Panc1 (cell line): ENCODE measurements at regions not wholly inside any gene's neighbourhood (a gene's known extent, or its start where the extent isn't known, plus 50 kb on each side); places are given as distances from the start of the nearest gene placed in this dataset.

Source experiments
- ATAC-seq: fragments of 200-7000 bp; cut with Tn5 transposase; 2 replicates; pipeline ENCODE4 v1.9.1; 2020; ENCODE audit warnings: mild to moderate bottlenecking, moderate library complexity
- BruUV-seq: library from RNA; stranded (reverse); fragments of 400-500 nt; replicated peaks from 2 replicates; lab custom pipeline; 2021; lab: Mats Ljungman, UMichigan
- CTCF ChIA-PET: fragments of 300-600 bp; sonication (Branson Sonifier 250); formaldehyde crosslinking; loops from one replicate; lab custom pipeline; 2022; ENCODE audit warnings: antibody characterized with exemption; lab: Charles Lee
- POLR2A ChIA-PET: fragments of 300-600 bp; sonication (Branson Sonifier 250); formaldehyde crosslinking; loops from one replicate; lab custom pipeline; 2022; ENCODE audit warnings: antibody characterized with exemption; lab: Charles Lee
- DNase-seq: peaks from one replicate; pipeline ENCODE4 v3.0.0-alpha.2; 2010; ENCODE audit warnings: low read depth, low spot score
- H3K27ac ChIP-seq: 2 replicates; pipeline ENCODE4 v1.5.1; 2011; ENCODE audit warnings: mild to moderate bottlenecking, low read length, inconsistent platforms
- H3K27me3 ChIP-seq: fragments of 200-500 bp; sonication (Bioruptor generic); 2 replicates; pipeline ENCODE4 v1.6.0; 2014; ENCODE audit warnings: low read length, inconsistent platforms; ENCODE audit not compliant: control insufficient read depth, insufficient read depth
- H3K36me3 ChIP-seq: fragments of 200-500 bp; sonication (Bioruptor generic); 2 replicates; pipeline ENCODE4 v1.5.1; 2014; ENCODE audit warnings: inconsistent platforms, mild to moderate bottlenecking, low read length, moderate library complexity; ENCODE audit not compliant: control insufficient read depth, insufficient read depth
- H3K4me1 ChIP-seq: 2 replicates; pipeline ENCODE4 v1.5.1; 2011; ENCODE audit warnings: inconsistent platforms, mild to moderate bottlenecking, low read length, moderate library complexity; ENCODE audit not compliant: control insufficient read depth, insufficient read depth
- H3K4me3 ChIP-seq, 2 experiments: 2 replicates each; pipeline ENCODE4 v1.5.1; 2011 to 2012; ENCODE audit warnings: low read depth in 2 of 2, low read length in 2 of 2, mild to moderate bottlenecking in 2 of 2, inconsistent platforms in 1 of 2, moderate library complexity in 1 of 2
- H3K9me3 ChIP-seq: fragments of 200-500 bp; sonication (Bioruptor generic); 2 replicates; pipeline ENCODE4 v1.5.1; 2014; ENCODE audit warnings: low read depth, mild to moderate bottlenecking, inconsistent platforms, low read length, moderate library complexity; ENCODE audit not compliant: control insufficient read depth, insufficient read depth
- CTCF ChIP-seq: fragments of 450-650 bp; IDR thresholded peaks from 2 replicates; pipeline ENCODE4 v1.5.1; 2017; ENCODE audit warnings: mild to moderate bottlenecking
- POLR2AphosphoS5 ChIP-seq: IDR thresholded peaks from 2 replicates; pipeline ENCODE4 v1.6.1; 2012; ENCODE audit warnings: mild to moderate bottlenecking, low read depth, low read length, moderate library complexity
- REST ChIP-seq, 2 experiments: IDR thresholded peaks; 2 replicates each; pipeline ENCODE4 v1.6.1; 2011 to 2012; ENCODE audit warnings: low read depth in 2 of 2, control low read depth in 1 of 2, low read length in 1 of 2, mild to moderate bottlenecking in 1 of 2, moderate library complexity in 1 of 2; ENCODE audit not compliant: insufficient read depth in 1 of 2
- SIN3A ChIP-seq: IDR thresholded peaks from 2 replicates; pipeline ENCODE4 v1.6.1; 2012; ENCODE audit warnings: low read depth, mild to moderate bottlenecking, low read length, moderate library complexity, borderline replicate concordance; ENCODE audit not compliant: insufficient read depth
- TCF7L2 ChIP-seq: IDR thresholded peaks from 2 replicates; pipeline ENCODE4 v1.6.1; 2011; ENCODE audit warnings: mild to moderate bottlenecking, low read depth, low read length, inconsistent platforms
- in situ Hi-C: cut with HindIII; loops from 2 replicates; pipeline ENCODE4 v1.10.0; 2016; ENCODE audit warnings: low sequenced_read_pairs, low pct_unique_long_range_greater_than_20kb
- intact Hi-C: fragments of 100-400 bp; cut with micrococcal nuclease; formaldehyde crosslinking; loops from one replicate; pipeline ENCODE4 v1.10.0; 2022; ENCODE audit not compliant: unreplicated experiment

GRCh38 chr7:81014266-81014665 is 95.4 kb upstream of the SEMA3C start:
- ATAC-seq (no peak), DNase-seq (peak; percentile 8)
- ChIA-PET CTCF (no interaction called here), POLR2A (no interaction called here)
- in situ Hi-C loops = no loop called here
- Histone ChIP-seq H3K27me3 (no peaks in the 10 kb centered on the region), H3K4me3 (no peak overlapping the region), H3K27ac (peak overlapping the region; percentile 24; the same call in 1 of the 2 replicates), H3K36me3 (no peaks in the 10 kb centered on the region), H3K4me1 (no peaks in the 10 kb centered on the region), H3K9me3 (0 out of 2 replicates have a peak, but pooled peaks cover 3% of the 10 kb centered on the region)
- BruUV-seq = no TSS peak
- intact Hi-C loops = no loop called here
- TF ChIP-seq POLR2AphosphoS5 (no peak), REST (IDR thresholded peaks at IDR 0.05; ENCODE audit: insufficient read depth in 1 of 2, low read depth in 2 of 2, low read length in 1 of 2) (no peak), TCF7L2 (no peak), CTCF (no peak), SIN3A (no peak)

- Histone ChIP-seq H3K27me3 (no peaks in the 10 kb centered on the region), H3K4me1 (no peaks in the 10 kb centered on the region), H3K4me3 (no peak overlapping the region), H3K9me3 (0 out of 2 replicates have a peak, but pooled peaks cover 3% of the 10 kb centered on the region), H3K27ac (peak overlapping the region; percentile 77; the same call in 1 of the 2 replicates), H3K36me3 (no peaks in the 10 kb centered on the region)
- intact Hi-C loops (no loop called here), in situ Hi-C loops (no loop called here)
- DNase-seq (peak; percentile 87), ATAC-seq (peak; percentile 66)
- no TSS peak for BruUV-seq
- TF ChIP-seq CTCF = no peak
- TF ChIP-seq POLR2AphosphoS5 = no peak
- TF ChIP-seq TCF7L2 = peak; percentile 79
- no peak for TF ChIP-seq REST (IDR thresholded peaks at IDR 0.05; ENCODE audit: insufficient read depth in 1 of 2, low read depth in 2 of 2, low read length in 1 of 2)
- POLR2A ChIA-PET = interaction anchor here (0.7 kb wide), 1 partner anchor 153 kb away, joined by 3 read pairs; no protein-coding TSS in a partner anchor
- CTCF ChIA-PET = no interaction called here
Observed at GRCh38 chr7:81013083-81013817, 94.4 kb upstream of the SEMA3C start.
